Smooth muscle cell (in vitro differentiated cells): ENCODE measurements at regions not wholly inside any gene's neighbourhood (a gene's known extent, or its start where the extent isn't known, plus 50 kb on each side); places are given as distances from the start of the nearest gene placed in this dataset.

ENCODE experiments used
- DNase-seq: peaks from one replicate; lab custom pipeline; 2025; ENCODE audit not compliant: unreplicated experiment; lab: John Stamatoyannopoulos, UW
- H2AFZ ChIP-seq: fragments of 200-600 bp; sonication (generic); 2 replicates; pipeline ENCODE4 v1.6.0; 2016; ENCODE audit warnings: antibody characterized with exemption, low read depth, mild to moderate bottlenecking
- H3F3A ChIP-seq: fragments of 200-600 bp; sonication (generic); 2 replicates; pipeline ENCODE4 v1.6.0; 2017; ENCODE audit warnings: antibody characterized with exemption, low read depth
- H3K27ac ChIP-seq: fragments of 200-600 bp; sonication (generic); 2 replicates; pipeline ENCODE4 v1.5.1; 2016; ENCODE audit warnings: low read depth, mild to moderate bottlenecking
- H3K27me3 ChIP-seq: fragments of 200-600 bp; sonication (generic); 2 replicates; pipeline ENCODE4 v1.6.1; 2016; ENCODE audit warnings: low read depth, mild to moderate bottlenecking
- H3K36me3 ChIP-seq: fragments of 200-600 bp; sonication (generic); 2 replicates; pipeline ENCODE4 v1.5.1; 2016; ENCODE audit warnings: low read depth
- H3K4me1 ChIP-seq: fragments of 200-600 bp; sonication (generic); 2 replicates; pipeline ENCODE4 v1.5.1; 2016; ENCODE audit warnings: low read depth
- H3K4me2 ChIP-seq: fragments of 200-600 bp; sonication (generic); 2 replicates; pipeline ENCODE4 v1.6.0; 2016; ENCODE audit warnings: mild to moderate bottlenecking
- H3K4me3 ChIP-seq: fragments of 200-600 bp; sonication (generic); 2 replicates; pipeline ENCODE4 v1.5.1; 2016; ENCODE audit warnings: mild to moderate bottlenecking
- H3K79me2 ChIP-seq: fragments of 200-600 bp; sonication (generic); 2 replicates; pipeline ENCODE4 v1.6.0; 2016; ENCODE audit warnings: low read depth, mild to moderate bottlenecking
- H3K9ac ChIP-seq: fragments of 200-600 bp; sonication (generic); 2 replicates; pipeline ENCODE4 v1.6.0; 2016; ENCODE audit warnings: low read depth
- H3K9me3 ChIP-seq: fragments of 200-600 bp; sonication (generic); replicated peaks from 2 replicates; pipeline ENCODE4 v1.5.1; 2016; ENCODE audit warnings: low read depth
- H4K20me1 ChIP-seq: fragments of 200-600 bp; sonication (generic); 2 replicates; pipeline ENCODE4 v1.6.0; 2016; ENCODE audit warnings: low read depth
- CTCF ChIP-seq: fragments of 200-600 bp; sonication (generic); IDR thresholded peaks from 2 replicates; pipeline ENCODE4 v1.5.1; 2017; ENCODE audit warnings: borderline replicate concordance, mild to moderate bottlenecking, antibody characterized with exemption; ENCODE audit not compliant: insufficient read depth, poor library complexity, severe bottlenecking
- WGBS: methylation state at CpG from one replicate; pipeline ENCODE4 v1.1.7; 2016; ENCODE audit warnings: low lambda C conversion rate; 5-methylcytosine and 5-hydroxymethylcytosine counted together

DNA sequence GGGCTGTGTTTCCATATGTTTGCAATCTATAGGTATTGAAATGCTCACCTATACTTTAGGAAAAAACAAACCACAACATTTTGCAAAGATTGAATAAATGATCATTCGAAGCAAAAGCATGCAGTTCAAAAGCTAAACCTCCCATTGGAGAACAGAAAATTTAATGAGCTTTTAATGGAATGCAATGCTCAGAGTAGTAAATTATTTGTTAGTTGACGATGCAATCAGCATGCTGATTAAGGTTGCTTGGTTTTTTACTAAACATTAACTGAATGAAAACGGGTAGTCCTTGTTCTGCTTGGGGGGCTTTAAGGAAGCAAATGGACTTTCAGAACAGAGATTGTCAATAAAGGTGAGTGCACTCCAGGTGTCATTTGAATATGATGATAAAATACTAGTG lies 123.3 kb upstream of the TMEM161B start:
- Histone ChIP-seq H3K4me2 (no peak overlapping the region), H3K27ac (no peak overlapping the region), H4K20me1 (no peaks in the 10 kb centered on the region), H3K36me3 (no peaks in the 10 kb centered on the region), H3F3A (no peaks in the 10 kb centered on the region), H3K27me3 (peaks cover 58% of the 10 kb centered on the region), H3K9me3 (no peaks in the 10 kb centered on the region), H2AFZ (no peak overlapping the region), H3K79me2 (no peaks in the 10 kb centered on the region), H3K4me1 (peaks cover 55% of the 10 kb centered on the region), H3K4me3 (no peak overlapping the region), H3K9ac (no peak overlapping the region)
- no peak for TF ChIP-seq CTCF
- no peak for DNase-seq
- WGBS, result 58% methylated on average over 3 of the region's 3 CpGs

- Histone ChIP-seq H3K4me3 (no peak overlapping the region), H4K20me1 (no peaks in the 10 kb centered on the region), H3K27ac (no peak overlapping the region), H3K9ac (no peak overlapping the region), H3F3A (no peaks in the 10 kb centered on the region), H3K4me2 (no peak overlapping the region), H3K27me3 (peaks cover 49% of the 10 kb centered on the region), H3K9me3 (no peaks in the 10 kb centered on the region), H2AFZ (no peak overlapping the region), H3K79me2 (no peaks in the 10 kb centered on the region), H3K4me1 (peaks cover 51% of the 10 kb centered on the region), H3K36me3 (no peaks in the 10 kb centered on the region)
- no peak for TF ChIP-seq CTCF
- WGBS, result 58% methylated on average over 8 of the region's 8 CpGs
- no peak for DNase-seq
Measured at GRCh38 chr5:88391116-88391515, 122.5 kb upstream of the TMEM161B start.

- H3K27me3 ChIP-seq, result peaks cover 43% of the 10 kb centered on the region
- TF ChIP-seq CTCF, result no peak
- WGBS, result 70% methylated on average over 2 of the region's 2 CpGs
- H3K4me3 ChIP-seq, result no peak overlapping the region
- no peaks in the 10 kb centered on the region for H4K20me1 ChIP-seq
- no peaks in the 10 kb centered on the region for H3K9me3 ChIP-seq
- no peak overlapping the region for H2AFZ ChIP-seq
- DNase-seq, result no peak
- H3K4me1 ChIP-seq, result peaks cover 51% of the 10 kb centered on the region
- no peaks in the 10 kb centered on the region for H3K79me2 ChIP-seq
- H3K36me3 ChIP-seq, result no peaks in the 10 kb centered on the region
- no peak overlapping the region for H3K27ac ChIP-seq
- H3F3A ChIP-seq, result no peaks in the 10 kb centered on the region
- no peak overlapping the region for H3K4me2 ChIP-seq
- no peak overlapping the region for H3K9ac ChIP-seq
Measured at GRCh38 chr5:88390481-88390880, 121.8 kb upstream of the TMEM161B start.

- H2AFZ ChIP-seq, result no peak overlapping the region
- H3K36me3 ChIP-seq, result no peaks in the 10 kb centered on the region
- no peak overlapping the region for H3K4me2 ChIP-seq
- H3F3A ChIP-seq, result no peaks in the 10 kb centered on the region
- H3K9me3 ChIP-seq, result no peaks in the 10 kb centered on the region
- no peak overlapping the region for H3K9ac ChIP-seq
- no peak overlapping the region for H3K27ac ChIP-seq
- no peak for TF ChIP-seq CTCF
- peaks cover 39% of the 10 kb centered on the region for H3K27me3 ChIP-seq
- DNase-seq, result no peak
- no peaks in the 10 kb centered on the region for H4K20me1 ChIP-seq
- no peak overlapping the region for H3K4me3 ChIP-seq
- no peaks in the 10 kb centered on the region for H3K79me2 ChIP-seq
- 62% methylated on average over 6 of the region's 6 CpGs for WGBS
- peaks cover 49% of the 10 kb centered on the region for H3K4me1 ChIP-seq
Measured at GRCh38 chr5:88390096-88390441, 121.4 kb upstream of the TMEM161B start.
